HG03139 (cell line): ENCODE measurements at regions not wholly inside any gene's neighbourhood (a gene's known extent, or its start where the extent isn't known, plus 50 kb on each side); places are given as distances from the start of the nearest gene placed in this dataset.

Experiments
- ATAC-seq: cut with Tn5 transposase; IDR thresholded peaks from one replicate; pipeline ENCODE4 v1.9.1; 2021; ENCODE audit not compliant: unreplicated experiment

GRCh38 chr3:94935738-94936580 lies 873.1 kb downstream of the NSUN3 start:
- ATAC-seq = no peak

GRCh38 chr3:94937980-94938379 lies 875.1 kb downstream of the NSUN3 start:
- ATAC-seq = no peak

- no peak for ATAC-seq
Observed at GRCh38 chr3:94946683-94947082, 883.8 kb downstream of the NSUN3 start.

- ATAC-seq = no peak
Observed at GRCh38 chr3:94961423-94962100, 898.7 kb downstream of the NSUN3 start.

GRCh38 chr3:94965867-94966475 lies 903.1 kb downstream of the NSUN3 start:
- no peak for ATAC-seq

- ATAC-seq = no peak
Observed at GRCh38 chr3:94967196-94967595, 904.3 kb downstream of the NSUN3 start.

- no peak for ATAC-seq
Observed at GRCh38 chr3:94968519-94968918, 905.7 kb downstream of the NSUN3 start.

GRCh38 chr3:94972066-94972465 lies 909.2 kb downstream of the NSUN3 start:
- ATAC-seq = no peak

GRCh38 chr3:94978084-94978483 lies 915.2 kb downstream of the NSUN3 start:
- no peak for ATAC-seq

- no peak for ATAC-seq
Observed at GRCh38 chr3:94985778-94986177, 922.9 kb downstream of the NSUN3 start.

GRCh38 chr3:94990952-94991705 lies 928.3 kb downstream of the NSUN3 start:
- no peak for ATAC-seq

GRCh38 chr3:94996743-94997142 lies 933.9 kb downstream of the NSUN3 start:
- ATAC-seq = no peak

GRCh38 chr3:95002438-95003046 lies 939.7 kb downstream of the NSUN3 start:
- ATAC-seq = no peak

GRCh38 chr3:95028688-95029087 lies 965.8 kb downstream of the NSUN3 start:
- ATAC-seq = no peak

- ATAC-seq = no peak
Observed at GRCh38 chr3:95029644-95030043, 966.8 kb downstream of the NSUN3 start.

GRCh38 chr3:95036526-95037021 lies 973.7 kb downstream of the NSUN3 start:
- no peak for ATAC-seq

GRCh38 chr3:95037097-95037496 lies 974.2 kb downstream of the NSUN3 start:
- ATAC-seq = no peak

- no peak for ATAC-seq
Observed at GRCh38 chr3:95037927-95038326, 975.1 kb downstream of the NSUN3 start.

GRCh38 chr3:95044101-95044500 lies 981.2 kb downstream of the NSUN3 start:
- ATAC-seq = no peak

- no peak for ATAC-seq
Observed at GRCh38 chr3:95048564-95048963, 985.7 kb downstream of the NSUN3 start.

- ATAC-seq = no peak
Observed at GRCh38 chr3:95049841-95050240, 987.0 kb downstream of the NSUN3 start.
